B cell (primary cell): ENCODE measurements at regions not wholly inside any gene's neighbourhood (a gene's known extent, or its start where the extent isn't known, plus 50 kb on each side); places are given as distances from the start of the nearest gene placed in this dataset.

Source experiments
- ATAC-seq: fragments of 200-7000 bp; cut with Tn5 transposase; one replicate; pipeline ENCODE4 v1.10.0; 2021; ENCODE audit warnings: low read depth, mild to moderate bottlenecking, moderate number of reproducible peaks, moderate library complexity
- CTCF ChIA-PET: fragments of 350-600 bp; sonication (Branson Sonifier 250); formaldehyde crosslinking; loops from one replicate; lab custom pipeline; 2021; ENCODE audit warnings: antibody characterized with exemption, inconsistent platforms; lab: Charles Lee
- POLR2A ChIA-PET: fragments of 350-600 bp; sonication (Branson Sonifier 250); formaldehyde crosslinking; loops from one replicate; lab custom pipeline; 2021; ENCODE audit warnings: antibody characterized with exemption; lab: Charles Lee
- DNase-seq: peaks from one replicate; pipeline ENCODE4 v3.0.0; 2013
- H2AFZ ChIP-seq: 2 replicates; pipeline ENCODE4 v1.6.1; 2012; ENCODE audit warnings: mild to moderate bottlenecking, low read depth, low read length; ENCODE audit not compliant: insufficient read depth, poor library complexity, severe bottlenecking
- H3K27ac ChIP-seq, 2 donors: 1 replicate in 1 of 2; 2 replicates in 1 of 2; pipeline ENCODE4 v1.5.1; 2012 to 2013; ENCODE audit warnings: low read length in 2 of 2, mild to moderate bottlenecking in 2 of 2, moderate library complexity in 1 of 2
- H3K27me3 ChIP-seq, 4 experiments: fragments of 200-600 bp in 1 of 4; sonication (generic) in 1 of 4; replicated peaks in 1 of 4; 1 replicate in 2 of 4; 2 replicates in 2 of 4; pipeline versions ENCODE4 v1.6.1 to v1.7.0; 2013 to 2016; ENCODE audit warnings: low read length in 3 of 4, mild to moderate bottlenecking in 2 of 4, mixed read lengths in 1 of 4, moderate library complexity in 1 of 4; ENCODE audit not compliant: insufficient read depth in 4 of 4, control insufficient read depth in 3 of 4; ENCODE audit errors: control extremely low read depth in 1 of 4
- H3K36me3 ChIP-seq, 2 experiments: replicated peaks in 1 of 2; 1 replicate in 1 of 2; 2 replicates in 1 of 2; pipeline versions ENCODE4 v1.6.1 to v1.7.1; 2013; ENCODE audit warnings: low read length in 1 of 2; ENCODE audit not compliant: insufficient read depth in 2 of 2, control insufficient read depth in 1 of 2; ENCODE audit errors: control extremely low read depth in 1 of 2, extremely low read depth in 1 of 2
- H3K4me1 ChIP-seq, 2 donors: fragments of 200-600 bp in 1 of 2; sonication (generic) in 1 of 2; 1 replicate in 1 of 2; 2 replicates in 1 of 2; pipeline versions ENCODE4 v1.5.1 to v1.6.1; 2013 to 2017; ENCODE audit warnings: low read length in 2 of 2; ENCODE audit not compliant: control insufficient read depth in 2 of 2, insufficient read depth in 2 of 2
- H3K4me2 ChIP-seq: replicated peaks from 2 replicates; pipeline ENCODE3; 2012; ENCODE audit warnings: mild to moderate bottlenecking, low read depth, low read length; ENCODE audit not compliant: poor library complexity, severe bottlenecking
- H3K4me3 ChIP-seq, 5 experiments: fragments of 200-600 bp in 1 of 5; sonication (generic) in 1 of 5; 1 replicate in 3 of 5; 2 replicates in 2 of 5; pipeline versions ENCODE4 v1.5.1 to v1.7.0; 2011 to 2016; ENCODE audit warnings: low read length in 4 of 5, mild to moderate bottlenecking in 4 of 5, low read depth in 2 of 5, control low read depth in 1 of 5, moderate library complexity in 1 of 5; ENCODE audit not compliant: insufficient read depth in 1 of 5; ENCODE audit errors: control extremely low read depth in 1 of 5, extremely low read depth in 1 of 5
- H3K79me2 ChIP-seq: fragments of 200-600 bp; sonication (generic); one replicate; pipeline ENCODE4 v1.6.0; 2016; ENCODE audit warnings: low read length; ENCODE audit not compliant: control insufficient read depth, insufficient read depth
- H3K9ac ChIP-seq: fragments of 200-600 bp; sonication (generic); 2 replicates; pipeline ENCODE4 v1.6.1; 2017; ENCODE audit warnings: mild to moderate bottlenecking, low read length, moderate library complexity
- H3K9me3 ChIP-seq, 3 donors: one replicate each; pipeline versions ENCODE4 v1.6.1 to v1.7.1; 2013; ENCODE audit warnings: low read length in 2 of 3; ENCODE audit not compliant: control insufficient read depth in 2 of 3, insufficient read depth in 1 of 3; ENCODE audit errors: control extremely low read depth in 1 of 3
- H4K20me1 ChIP-seq: 2 replicates; pipeline ENCODE4 v1.6.0; 2012; ENCODE audit warnings: mild to moderate bottlenecking, low read length; ENCODE audit not compliant: insufficient read depth, control insufficient read depth, poor library complexity, severe bottlenecking
- H3K27ac Mint-ChIP-seq: one replicate; pipeline ENCODE4 v1.8.0; 2021; ENCODE audit warnings: mixed read lengths
- H3K27me3 Mint-ChIP-seq: one replicate; pipeline ENCODE4 v1.8.0; 2021; ENCODE audit warnings: mixed read lengths
- H3K4me1 Mint-ChIP-seq: one replicate; pipeline ENCODE4 v1.8.0; 2021; ENCODE audit warnings: mixed read lengths
- H3K4me3 Mint-ChIP-seq: one replicate; pipeline ENCODE4 v1.8.0; 2021; ENCODE audit warnings: mixed read lengths
- H3K9me3 Mint-ChIP-seq: one replicate; pipeline ENCODE4 v1.8.0; 2022; ENCODE audit warnings: mixed read lengths; ENCODE audit not compliant: insufficient read depth
- CTCF ChIP-seq: fragments of 200-600 bp; IDR thresholded peaks from one replicate; pipeline ENCODE4 v1.8.0; 2022; ENCODE audit warnings: antibody characterized with exemption, mild to moderate bottlenecking
- EZH2 ChIP-seq: IDR thresholded peaks from 2 replicates; pipeline ENCODE4 v1.6.1; 2012; ENCODE audit warnings: borderline replicate concordance, low read depth, mild to moderate bottlenecking, moderate library complexity, low read length; ENCODE audit not compliant: insufficient read depth, poor library complexity, severe bottlenecking
- WGBS: methylation state at CpG from one replicate; pipeline ENCODE4 v1.1.5; 2013; ENCODE audit warnings: missing lambda C conversion rate; ENCODE audit not compliant: insufficient coverage; 5-methylcytosine and 5-hydroxymethylcytosine counted together
- intact Hi-C: fragments of 100-400 bp; cut with micrococcal nuclease; formaldehyde crosslinking; loops from one replicate; pipeline ENCODE4 v1.10.0; 2022

GRCh38 chr4:20046179-20046578 is 205.5 kb upstream of the SLIT2 start:
- Histone ChIP-seq H3K4me1 (no peaks in the 10 kb centered on the region), H3K27me3 (no peaks in the 10 kb centered on the region), H3K9ac (no peak overlapping the region), H3K27ac (no peak overlapping the region), H4K20me1 (no peaks in the 10 kb centered on the region), H3K4me3 (no peak overlapping the region), H3K4me2 (no peak overlapping the region), H3K36me3 (no peaks in the 10 kb centered on the region), H2AFZ (no peak overlapping the region), H3K9me3 (no peaks in the 10 kb centered on the region), H3K79me2 (no peaks in the 10 kb centered on the region)
- ChIA-PET CTCF (no interaction called here), POLR2A (no interaction called here)
- WGBS: 100% methylated on average over 2 of the region's 4 CpGs
- peaks cover 7% of the 10 kb centered on the region for H3K9me3 Mint-ChIP-seq
- no peak overlapping the region for H3K27ac Mint-ChIP-seq
- H3K4me3 Mint-ChIP-seq: no peak overlapping the region
- H3K4me1 Mint-ChIP-seq: no peaks in the 10 kb centered on the region
- DNase-seq: no peak
- intact Hi-C loops: no loop called here
- no peaks in the 10 kb centered on the region for H3K27me3 Mint-ChIP-seq
- TF ChIP-seq EZH2 (no peak), CTCF (no peak)
- no peak for ATAC-seq

DNA sequence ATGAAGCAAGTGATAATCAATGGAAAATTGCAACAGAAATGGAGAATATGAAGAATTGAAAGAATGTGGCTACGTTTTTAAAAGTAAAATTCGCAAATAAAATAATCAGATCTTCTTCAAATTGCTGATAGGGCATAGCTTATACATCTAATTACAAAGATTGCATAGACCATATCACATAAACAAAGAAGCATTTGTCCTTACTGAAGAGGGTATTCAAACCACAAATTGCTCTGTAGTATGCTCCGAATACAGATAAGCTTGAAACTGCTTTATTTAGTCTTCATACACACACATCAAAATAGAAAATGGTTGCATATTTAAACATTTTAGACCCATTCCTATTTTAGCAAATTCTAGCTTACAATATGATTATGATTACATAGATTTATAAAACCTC is 206.7 kb upstream of the SLIT2 start:
- H3K27me3 ChIP-seq: no peaks in the 10 kb centered on the region
- no peaks in the 10 kb centered on the region for H3K36me3 ChIP-seq
- H3K4me3 ChIP-seq: no peak overlapping the region
- ChIA-PET CTCF (no interaction called here), POLR2A (no interaction called here)
- Mint-ChIP-seq H3K27ac (no peak overlapping the region), H3K9me3 (peaks cover 7% of the 10 kb centered on the region), H3K4me3 (no peak overlapping the region), H3K4me1 (no peaks in the 10 kb centered on the region), H3K27me3 (no peaks in the 10 kb centered on the region)
- H3K9me3 ChIP-seq: no peaks in the 10 kb centered on the region
- H3K4me2 ChIP-seq: no peak overlapping the region
- no peaks in the 10 kb centered on the region for H4K20me1 ChIP-seq
- H3K9ac ChIP-seq: no peak overlapping the region
- no CpG with 5 or more reads among the region's 3 CpGs for WGBS
- intact Hi-C loops: no loop called here
- no peak for TF ChIP-seq EZH2
- DNase-seq: no peak
- no peaks in the 10 kb centered on the region for H3K4me1 ChIP-seq
- H2AFZ ChIP-seq: no peak overlapping the region
- no peak overlapping the region for H3K27ac ChIP-seq
- no peaks in the 10 kb centered on the region for H3K79me2 ChIP-seq
- no peak for ATAC-seq
